ENCODE measurements at regions not wholly inside any gene's neighbourhood (a gene's known extent, or its start where the extent isn't known, plus 50 kb on each side); places are given as distances from the start of the nearest gene placed in this dataset.

DNA sequence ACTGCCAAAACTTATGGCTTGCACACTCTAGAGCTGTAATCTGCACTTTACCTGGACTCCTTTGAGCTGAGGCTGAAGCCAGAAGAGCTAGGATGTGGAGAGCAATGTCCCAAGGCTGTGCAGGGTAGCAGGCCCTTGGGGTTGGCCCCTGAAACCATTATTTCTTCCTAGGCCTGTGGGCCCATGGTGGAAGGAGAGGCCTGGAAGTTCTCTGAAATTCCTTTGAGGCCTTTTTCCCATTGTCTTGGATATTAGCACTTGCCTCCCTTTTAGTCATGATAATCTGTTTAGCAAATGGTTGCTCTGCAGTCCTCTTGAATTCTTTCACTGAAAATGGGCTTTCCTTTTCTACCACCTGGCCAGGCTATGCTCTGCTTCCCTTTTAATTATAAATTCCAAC, 102.0 kb upstream of the SGO1 start:
- no peak for TF ChIP-seq POLR2A (IDR thresholded peaks at IDR 0.05)
- TF ChIP-seq, protein P1, sequence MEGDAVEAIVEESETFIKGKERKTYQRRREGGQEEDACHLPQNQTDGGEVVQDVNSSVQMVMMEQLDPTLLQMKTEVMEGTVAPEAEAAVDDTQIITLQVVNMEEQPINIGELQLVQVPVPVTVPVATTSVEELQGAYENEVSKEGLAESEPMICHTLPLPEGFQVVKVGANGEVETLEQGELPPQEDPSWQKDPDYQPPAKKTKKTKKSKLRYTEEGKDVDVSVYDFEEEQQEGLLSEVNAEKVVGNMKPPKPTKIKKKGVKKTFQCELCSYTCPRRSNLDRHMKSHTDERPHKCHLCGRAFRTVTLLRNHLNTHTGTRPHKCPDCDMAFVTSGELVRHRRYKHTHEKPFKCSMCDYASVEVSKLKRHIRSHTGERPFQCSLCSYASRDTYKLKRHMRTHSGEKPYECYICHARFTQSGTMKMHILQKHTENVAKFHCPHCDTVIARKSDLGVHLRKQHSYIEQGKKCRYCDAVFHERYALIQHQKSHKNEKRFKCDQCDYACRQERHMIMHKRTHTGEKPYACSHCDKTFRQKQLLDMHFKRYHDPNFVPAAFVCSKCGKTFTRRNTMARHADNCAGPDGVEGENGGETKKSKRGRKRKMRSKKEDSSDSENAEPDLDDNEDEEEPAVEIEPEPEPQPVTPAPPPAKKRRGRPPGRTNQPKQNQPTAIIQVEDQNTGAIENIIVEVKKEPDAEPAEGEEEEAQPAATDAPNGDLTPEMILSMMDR (IDR thresholded peaks at IDR 0.05): no peak
